B cell (primary cell): ENCODE measurements at regions not wholly inside any gene's neighbourhood (a gene's known extent, or its start where the extent isn't known, plus 50 kb on each side); places are given as distances from the start of the nearest gene placed in this dataset. TPM values are rescaled to one million over a fixed set of nuclear protein-coding genes. Genes with fewer than 3 reads are reported as not detected.

Source experiments
- ATAC-seq: fragments of 200-7000 bp; cut with Tn5 transposase; one replicate; pipeline ENCODE4 v1.10.0; 2021; ENCODE audit warnings: low read depth, mild to moderate bottlenecking, moderate number of reproducible peaks, moderate library complexity
- CTCF ChIA-PET: fragments of 350-600 bp; sonication (Branson Sonifier 250); formaldehyde crosslinking; loops from one replicate; lab custom pipeline; 2021; ENCODE audit warnings: antibody characterized with exemption, inconsistent platforms; lab: Charles Lee
- POLR2A ChIA-PET: fragments of 350-600 bp; sonication (Branson Sonifier 250); formaldehyde crosslinking; loops from one replicate; lab custom pipeline; 2021; ENCODE audit warnings: antibody characterized with exemption; lab: Charles Lee
- DNase-seq: peaks from one replicate; pipeline ENCODE4 v3.0.0; 2013
- H2AFZ ChIP-seq: 2 replicates; pipeline ENCODE4 v1.6.1; 2012; ENCODE audit warnings: mild to moderate bottlenecking, low read depth, low read length; ENCODE audit not compliant: insufficient read depth, poor library complexity, severe bottlenecking
- H3K27ac ChIP-seq, 2 donors: 1 replicate in 1 of 2; 2 replicates in 1 of 2; pipeline ENCODE4 v1.5.1; 2012 to 2013; ENCODE audit warnings: low read length in 2 of 2, mild to moderate bottlenecking in 2 of 2, moderate library complexity in 1 of 2
- H3K27me3 ChIP-seq, 4 experiments: fragments of 200-600 bp in 1 of 4; sonication (generic) in 1 of 4; replicated peaks in 1 of 4; 1 replicate in 2 of 4; 2 replicates in 2 of 4; pipeline versions ENCODE4 v1.6.1 to v1.7.0; 2013 to 2016; ENCODE audit warnings: low read length in 3 of 4, mild to moderate bottlenecking in 2 of 4, mixed read lengths in 1 of 4, moderate library complexity in 1 of 4; ENCODE audit not compliant: insufficient read depth in 4 of 4, control insufficient read depth in 3 of 4; ENCODE audit errors: control extremely low read depth in 1 of 4
- H3K36me3 ChIP-seq, 2 experiments: replicated peaks in 1 of 2; 1 replicate in 1 of 2; 2 replicates in 1 of 2; pipeline versions ENCODE4 v1.6.1 to v1.7.1; 2013; ENCODE audit warnings: low read length in 1 of 2; ENCODE audit not compliant: insufficient read depth in 2 of 2, control insufficient read depth in 1 of 2; ENCODE audit errors: control extremely low read depth in 1 of 2, extremely low read depth in 1 of 2
- H3K4me1 ChIP-seq, 2 donors: fragments of 200-600 bp in 1 of 2; sonication (generic) in 1 of 2; 1 replicate in 1 of 2; 2 replicates in 1 of 2; pipeline versions ENCODE4 v1.5.1 to v1.6.1; 2013 to 2017; ENCODE audit warnings: low read length in 2 of 2; ENCODE audit not compliant: control insufficient read depth in 2 of 2, insufficient read depth in 2 of 2
- H3K4me2 ChIP-seq: replicated peaks from 2 replicates; pipeline ENCODE3; 2012; ENCODE audit warnings: mild to moderate bottlenecking, low read depth, low read length; ENCODE audit not compliant: poor library complexity, severe bottlenecking
- H3K4me3 ChIP-seq, 5 experiments: fragments of 200-600 bp in 1 of 5; sonication (generic) in 1 of 5; 1 replicate in 3 of 5; 2 replicates in 2 of 5; pipeline versions ENCODE4 v1.5.1 to v1.7.0; 2011 to 2016; ENCODE audit warnings: low read length in 4 of 5, mild to moderate bottlenecking in 4 of 5, low read depth in 2 of 5, control low read depth in 1 of 5, moderate library complexity in 1 of 5; ENCODE audit not compliant: insufficient read depth in 1 of 5; ENCODE audit errors: control extremely low read depth in 1 of 5, extremely low read depth in 1 of 5
- H3K79me2 ChIP-seq: fragments of 200-600 bp; sonication (generic); one replicate; pipeline ENCODE4 v1.6.0; 2016; ENCODE audit warnings: low read length; ENCODE audit not compliant: control insufficient read depth, insufficient read depth
- H3K9ac ChIP-seq: fragments of 200-600 bp; sonication (generic); 2 replicates; pipeline ENCODE4 v1.6.1; 2017; ENCODE audit warnings: mild to moderate bottlenecking, low read length, moderate library complexity
- H3K9me3 ChIP-seq, 3 donors: one replicate each; pipeline versions ENCODE4 v1.6.1 to v1.7.1; 2013; ENCODE audit warnings: low read length in 2 of 3; ENCODE audit not compliant: control insufficient read depth in 2 of 3, insufficient read depth in 1 of 3; ENCODE audit errors: control extremely low read depth in 1 of 3
- H4K20me1 ChIP-seq: 2 replicates; pipeline ENCODE4 v1.6.0; 2012; ENCODE audit warnings: mild to moderate bottlenecking, low read length; ENCODE audit not compliant: insufficient read depth, control insufficient read depth, poor library complexity, severe bottlenecking
- H3K27ac Mint-ChIP-seq: one replicate; pipeline ENCODE4 v1.8.0; 2021; ENCODE audit warnings: mixed read lengths
- H3K27me3 Mint-ChIP-seq: one replicate; pipeline ENCODE4 v1.8.0; 2021; ENCODE audit warnings: mixed read lengths
- H3K4me1 Mint-ChIP-seq: one replicate; pipeline ENCODE4 v1.8.0; 2021; ENCODE audit warnings: mixed read lengths
- H3K4me3 Mint-ChIP-seq: one replicate; pipeline ENCODE4 v1.8.0; 2021; ENCODE audit warnings: mixed read lengths
- H3K9me3 Mint-ChIP-seq: one replicate; pipeline ENCODE4 v1.8.0; 2022; ENCODE audit warnings: mixed read lengths; ENCODE audit not compliant: insufficient read depth
- EZH2 ChIP-seq: IDR thresholded peaks from 2 replicates; pipeline ENCODE4 v1.6.1; 2012; ENCODE audit warnings: borderline replicate concordance, low read depth, mild to moderate bottlenecking, moderate library complexity, low read length; ENCODE audit not compliant: insufficient read depth, poor library complexity, severe bottlenecking
- WGBS: methylation state at CpG from one replicate; pipeline ENCODE4 v1.1.5; 2013; ENCODE audit warnings: missing lambda C conversion rate; ENCODE audit not compliant: insufficient coverage; 5-methylcytosine and 5-hydroxymethylcytosine counted together
- intact Hi-C: fragments of 100-400 bp; cut with micrococcal nuclease; formaldehyde crosslinking; loops from one replicate; pipeline ENCODE4 v1.10.0; 2022
- small RNA-seq: library from RNA; depleted of rRNA; stranded (forward); fragments of <200 nt; gene quantifications from one replicate; pipeline ENCODE3, GENCODE V24; 2012; ENCODE audit warnings: low replicate concordance, low read depth; ENCODE audit not compliant: insufficient read length
- TF ChIP-seq, protein P1 (sequence below): fragments of 200-600 bp; IDR thresholded peaks from one replicate; pipeline ENCODE4 v1.8.0; 2022; ENCODE audit warnings: antibody characterized with exemption, mild to moderate bottlenecking

- CTCF ChIA-PET: no interaction called here
- no peak for ATAC-seq
- H3K4me3 Mint-ChIP-seq: no peak overlapping the region
Observed at GRCh38 chr12:104815935-104816334, 142.2 kb downstream of the SLC41A2 start.

GRCh38 chr12:104814944-104815343, 143.1 kb downstream of the SLC41A2 start:
- CTCF ChIA-PET: interaction anchor here (0.8 to 0.9 kb wide), 2 partner anchors 433 to 511 kb away, joined by 4 read pairs; partner anchors contain the start of gene EID3
- Mint-ChIP-seq H3K27me3 (no peaks in the 10 kb centered on the region), H3K4me3 (no peak overlapping the region), H3K4me1 (peaks cover 12% of the 10 kb centered on the region), H3K9me3 (no peaks in the 10 kb centered on the region), H3K27ac (no peak overlapping the region)
- peaks cover 2 to 5% of the 10 kb centered on the region in 2 donors for H3K4me1 ChIP-seq
- H2AFZ ChIP-seq: no peak overlapping the region
- H3K4me2 ChIP-seq: no peak overlapping the region
- no peak overlapping the region for H3K9ac ChIP-seq
- TF ChIP-seq, protein P1, sequence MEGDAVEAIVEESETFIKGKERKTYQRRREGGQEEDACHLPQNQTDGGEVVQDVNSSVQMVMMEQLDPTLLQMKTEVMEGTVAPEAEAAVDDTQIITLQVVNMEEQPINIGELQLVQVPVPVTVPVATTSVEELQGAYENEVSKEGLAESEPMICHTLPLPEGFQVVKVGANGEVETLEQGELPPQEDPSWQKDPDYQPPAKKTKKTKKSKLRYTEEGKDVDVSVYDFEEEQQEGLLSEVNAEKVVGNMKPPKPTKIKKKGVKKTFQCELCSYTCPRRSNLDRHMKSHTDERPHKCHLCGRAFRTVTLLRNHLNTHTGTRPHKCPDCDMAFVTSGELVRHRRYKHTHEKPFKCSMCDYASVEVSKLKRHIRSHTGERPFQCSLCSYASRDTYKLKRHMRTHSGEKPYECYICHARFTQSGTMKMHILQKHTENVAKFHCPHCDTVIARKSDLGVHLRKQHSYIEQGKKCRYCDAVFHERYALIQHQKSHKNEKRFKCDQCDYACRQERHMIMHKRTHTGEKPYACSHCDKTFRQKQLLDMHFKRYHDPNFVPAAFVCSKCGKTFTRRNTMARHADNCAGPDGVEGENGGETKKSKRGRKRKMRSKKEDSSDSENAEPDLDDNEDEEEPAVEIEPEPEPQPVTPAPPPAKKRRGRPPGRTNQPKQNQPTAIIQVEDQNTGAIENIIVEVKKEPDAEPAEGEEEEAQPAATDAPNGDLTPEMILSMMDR: no peak
- TF ChIP-seq EZH2: no peak
- H4K20me1 ChIP-seq: no peaks in the 10 kb centered on the region
- no peak overlapping the region for H3K4me3 ChIP-seq
- intact Hi-C loops: no loop called here
- DNase-seq (no peak), ATAC-seq (no peak)
- H3K27ac ChIP-seq: no peak overlapping the region
- POLR2A ChIA-PET: no interaction called here
- H3K79me2 ChIP-seq: no peaks in the 10 kb centered on the region
- no peaks in the 10 kb centered on the region for H3K36me3 ChIP-seq
- WGBS: no CpG with 5 or more reads among the region's 3 CpGs
- H3K27me3 ChIP-seq: no peaks in the 10 kb centered on the region
- no peaks in the 10 kb centered on the region for H3K9me3 ChIP-seq

More at GRCh38 chr12:104815935-104816334, 142.2 kb downstream of the SLC41A2 start:
- 63% methylated on average over 2 of the region's 5 CpGs for WGBS
- Mint-ChIP-seq H3K27ac (no peak overlapping the region), H3K27me3 (no peaks in the 10 kb centered on the region), H3K9me3 (no peaks in the 10 kb centered on the region), H3K4me1 (peaks cover 5% of the 10 kb centered on the region)
- H3K27ac ChIP-seq: no peak overlapping the region
- H3K79me2 ChIP-seq: no peaks in the 10 kb centered on the region
- no peak for DNase-seq
- no peak overlapping the region for H3K4me3 ChIP-seq
- no peaks in the 10 kb centered on the region for H4K20me1 ChIP-seq
- intact Hi-C loops: no loop called here
- H3K9ac ChIP-seq: no peak overlapping the region
- no peak for TF ChIP-seq EZH2
- TF ChIP-seq, protein P1: no peak
- no peaks in the 10 kb centered on the region for H3K9me3 ChIP-seq
- no peak overlapping the region for H3K4me2 ChIP-seq
- no peaks in the 10 kb centered on the region for H3K27me3 ChIP-seq
- POLR2A ChIA-PET: no interaction called here
- H3K36me3 ChIP-seq: no peaks in the 10 kb centered on the region
- no peaks in the 10 kb centered on the region for H3K4me1 ChIP-seq
- H2AFZ ChIP-seq: no peak overlapping the region

Small RNAs in the stretch of these regions (small RNA-seq; reads per million reads assigned to genes)
- not detected for gene RF00019
